Transverse colon (tissue), 4 donors: ENCODE measurements at regions not wholly inside any gene's neighbourhood (a gene's known extent, or its start where the extent isn't known, plus 50 kb on each side); places are given as distances from the start of the nearest gene placed in this dataset.

Source experiments
- DNase-seq: peaks from one replicate; pipeline ENCODE4 v3.0.0-alpha.2; 2019
- H3K27ac ChIP-seq, 4 donors: fragments of 200-600 bp; sonication (generic); 2 replicates each; pipeline ENCODE4 v1.5.1; 2016 to 2018; ENCODE audit warnings: inconsistent platforms in 4 of 4
- H3K27me3 ChIP-seq: fragments of 200-600 bp; sonication (generic); 2 replicates; pipeline ENCODE4 v1.5.1; 2017; ENCODE audit warnings: inconsistent platforms
- H3K36me3 ChIP-seq, 4 donors: fragments of 200-600 bp; sonication (generic); 2 replicates each; pipeline ENCODE4 v1.5.1; 2017 to 2019; ENCODE audit warnings: inconsistent platforms in 4 of 4
- H3K4me1 ChIP-seq, 4 donors: fragments of 200-600 bp; sonication (generic); 2 replicates each; pipeline ENCODE4 v1.5.1; 2017 to 2020; ENCODE audit warnings: inconsistent platforms in 4 of 4
- H3K4me3 ChIP-seq, 4 donors: fragments of 200-600 bp; sonication (generic); 1 replicate in 1 of 4; 2 replicates in 3 of 4; pipeline versions ENCODE4 v1.5.1 to v1.6.1; 2017 to 2019; ENCODE audit warnings: inconsistent platforms in 4 of 4
- H3K9me3 ChIP-seq, 2 donors: fragments of 200-600 bp; sonication (generic); 2 replicates each; pipeline ENCODE4 v1.5.1; 2017 to 2019; ENCODE audit warnings: inconsistent platforms in 2 of 2
- EP300 ChIP-seq: sonication (generic); formaldehyde crosslinking; IDR thresholded peaks from one replicate; pipeline ENCODE4 v1.6.1; 2017; ENCODE audit warnings: antibody characterized with exemption, low read depth
- POLR2A ChIP-seq: fragments of 450-650 bp; IDR thresholded peaks from one replicate; pipeline ENCODE4 v1.6.1; 2016; ENCODE audit warnings: antibody characterized with exemption, mild to moderate bottlenecking, moderate library complexity
- POLR2AphosphoS5 ChIP-seq, 3 donors: sonication (generic); formaldehyde crosslinking; IDR thresholded peaks; one replicate each; pipeline ENCODE4 v1.6.1; 2016; ENCODE audit warnings: antibody characterized with exemption in 3 of 3
- WGBS, 2 donors: methylation state at CpG; one replicate each; pipeline ENCODE4 v1.1.5; 2018; ENCODE audit warnings: low coverage in 1 of 2; 5-methylcytosine and 5-hydroxymethylcytosine counted together
- in situ Hi-C, 4 donors: fragments of 200-750 bp; cut with MboI; loops; one replicate each; pipeline versions ENCODE4 v1.15.0 to v1.15.1; 2017; ENCODE audit warnings: low sequenced_read_pairs in 3 of 4, low pct_ligation_motif_present in 1 of 4, low pct_unique_long_range_greater_than_20kb in 1 of 4
- intact Hi-C: fragments of 100-400 bp; cut with DNase I; formaldehyde crosslinking; loops from one replicate; pipeline ENCODE4 v1.15.1; 2023; ENCODE audit warnings: low total_unique reads
- TF ChIP-seq, protein P1 (sequence below), 5 experiments: fragments of 200-600 bp in 3 of 5; fragments of 450-650 bp in 2 of 5; sonication (generic) in 3 of 5; IDR thresholded peaks; 1 replicate in 2 of 5; 2 replicates in 3 of 5; pipeline ENCODE4 v1.5.1; 2016 to 2017; ENCODE audit warnings: antibody characterized with exemption in 5 of 5, inconsistent platforms in 3 of 5, mild to moderate bottlenecking in 2 of 5, moderate library complexity in 1 of 5

DNA sequence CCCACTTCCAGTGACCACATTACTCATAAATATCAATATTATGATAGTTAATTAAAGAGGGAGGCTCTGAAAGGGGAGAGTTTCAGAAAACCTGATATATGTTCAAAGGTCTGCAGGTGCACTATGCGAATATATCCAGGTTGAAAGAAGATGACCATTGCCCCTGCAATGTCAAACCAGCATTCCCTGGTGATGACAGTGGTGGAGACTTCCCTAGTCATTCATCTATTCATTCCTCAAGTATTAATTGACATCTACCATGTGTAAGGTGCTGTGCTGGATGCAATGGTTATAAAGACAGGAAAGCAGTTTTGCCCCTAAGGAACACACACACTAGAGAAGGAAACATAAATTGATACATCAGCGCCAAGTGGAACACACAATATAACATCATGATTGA lies 588.3 kb upstream of the KCNMB2 start:
- WGBS, 2 donors: 96 to 100% methylated on average over 2 of the region's 2 CpGs
- no peak overlapping the region for H3K4me3 ChIP-seq
- H3K27ac ChIP-seq: no peak overlapping the region
- TF ChIP-seq, protein P1, sequence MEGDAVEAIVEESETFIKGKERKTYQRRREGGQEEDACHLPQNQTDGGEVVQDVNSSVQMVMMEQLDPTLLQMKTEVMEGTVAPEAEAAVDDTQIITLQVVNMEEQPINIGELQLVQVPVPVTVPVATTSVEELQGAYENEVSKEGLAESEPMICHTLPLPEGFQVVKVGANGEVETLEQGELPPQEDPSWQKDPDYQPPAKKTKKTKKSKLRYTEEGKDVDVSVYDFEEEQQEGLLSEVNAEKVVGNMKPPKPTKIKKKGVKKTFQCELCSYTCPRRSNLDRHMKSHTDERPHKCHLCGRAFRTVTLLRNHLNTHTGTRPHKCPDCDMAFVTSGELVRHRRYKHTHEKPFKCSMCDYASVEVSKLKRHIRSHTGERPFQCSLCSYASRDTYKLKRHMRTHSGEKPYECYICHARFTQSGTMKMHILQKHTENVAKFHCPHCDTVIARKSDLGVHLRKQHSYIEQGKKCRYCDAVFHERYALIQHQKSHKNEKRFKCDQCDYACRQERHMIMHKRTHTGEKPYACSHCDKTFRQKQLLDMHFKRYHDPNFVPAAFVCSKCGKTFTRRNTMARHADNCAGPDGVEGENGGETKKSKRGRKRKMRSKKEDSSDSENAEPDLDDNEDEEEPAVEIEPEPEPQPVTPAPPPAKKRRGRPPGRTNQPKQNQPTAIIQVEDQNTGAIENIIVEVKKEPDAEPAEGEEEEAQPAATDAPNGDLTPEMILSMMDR (IDR thresholded peaks at IDR 0.05): no peak
- TF ChIP-seq EP300 (no peak), POLR2A (no peak), POLR2AphosphoS5 (IDR thresholded peaks at IDR 0.05) (no peak)
- in situ Hi-C loops: no loop called here
- no peaks in the 10 kb centered on the region for H3K36me3 ChIP-seq
- no peak for DNase-seq
- intact Hi-C loops: no loop called here
- H3K27me3 ChIP-seq: no peaks in the 10 kb centered on the region
- H3K9me3 ChIP-seq: no peaks in the 10 kb centered on the region
- H3K4me1 ChIP-seq: no peaks in the 10 kb centered on the region

DNA sequence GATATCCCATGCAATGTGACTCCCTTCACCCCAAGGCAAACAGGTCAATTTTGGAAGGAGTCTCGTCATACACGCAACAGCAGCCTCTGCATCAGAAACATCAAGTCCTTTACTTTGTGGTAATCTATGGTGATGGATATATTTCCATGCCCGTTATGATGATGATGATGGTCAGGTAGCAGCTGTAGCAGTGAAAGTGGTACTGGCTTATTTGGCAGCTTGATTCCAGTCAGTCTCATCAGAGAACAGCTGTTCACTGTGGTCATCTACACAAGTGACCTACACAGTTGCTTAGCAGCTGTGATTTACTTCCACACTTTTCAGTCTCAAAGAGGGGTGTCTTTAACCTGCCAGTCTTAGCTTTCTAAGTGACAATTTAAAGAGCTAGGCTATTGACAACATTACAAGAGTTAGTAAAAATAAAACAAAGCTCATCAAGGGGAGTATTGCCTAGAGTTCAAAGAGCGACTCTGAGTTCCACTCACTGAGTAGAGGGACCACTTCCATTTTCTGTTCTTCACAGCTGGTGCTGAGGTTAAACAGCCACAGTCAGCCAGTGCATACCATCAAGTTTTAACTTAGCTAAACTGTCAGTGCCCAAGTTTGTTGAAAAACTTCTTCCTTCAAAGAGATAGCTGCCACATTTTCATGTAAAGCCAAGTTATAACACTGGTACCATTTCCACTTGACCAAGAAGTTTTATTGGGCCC lies 587.4 kb upstream of the KCNMB2 start:
- no peak overlapping the region for H3K4me3 ChIP-seq
- no peaks in the 10 kb centered on the region for H3K36me3 ChIP-seq
- H3K4me1 ChIP-seq: no peaks in the 10 kb centered on the region
- DNase-seq: no peak
- 80 to 100% methylated on average over 1 to 4 of the region's 4 CpGs for WGBS, 2 donors
- intact Hi-C loops: no loop called here
- H3K27ac ChIP-seq: no peak overlapping the region
- H3K27me3 ChIP-seq: no peaks in the 10 kb centered on the region
- H3K9me3 ChIP-seq: no peaks in the 10 kb centered on the region
- TF ChIP-seq EP300 (no peak), POLR2AphosphoS5 (IDR thresholded peaks at IDR 0.05) (no peak), POLR2A (no peak)
- TF ChIP-seq, protein P1 (IDR thresholded peaks at IDR 0.05): no peak
- in situ Hi-C loops: no loop called here

DNA sequence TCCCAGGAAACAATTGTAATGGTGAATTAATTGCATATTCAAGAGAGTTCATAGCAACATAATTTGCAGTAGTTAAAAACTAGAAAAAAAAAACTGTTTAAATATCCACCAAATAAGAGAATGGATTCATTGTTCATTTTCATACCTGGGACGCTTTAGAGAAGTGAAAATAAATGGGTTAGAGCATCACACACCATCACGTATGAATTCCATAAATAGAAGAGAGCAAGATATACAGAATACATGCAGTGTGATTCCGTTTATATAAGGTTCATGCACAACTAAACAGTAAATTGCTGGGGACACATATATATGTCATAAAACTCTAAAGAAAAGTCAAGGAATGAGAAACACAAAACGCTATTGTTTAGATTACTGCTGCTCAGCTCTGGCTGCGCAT lies 577.0 kb upstream of the KCNMB2 start:
- Histone ChIP-seq H3K4me1 (no peaks in the 10 kb centered on the region), H3K9me3 (no peaks in the 10 kb centered on the region), H3K27ac (no peak overlapping the region), H3K36me3 (no peaks in the 10 kb centered on the region), H3K27me3 (no peaks in the 10 kb centered on the region), H3K4me3 (no peak overlapping the region)
- in situ Hi-C loops: no loop called here
- WGBS, 2 donors: 55 to 68% methylated on average over 4 to 5 of the region's 5 CpGs
- no peak for DNase-seq
- intact Hi-C loops: no loop called here
- TF ChIP-seq EP300: no peak
- TF ChIP-seq POLR2A: no peak
- TF ChIP-seq POLR2AphosphoS5 (IDR thresholded peaks at IDR 0.05): no peak
- TF ChIP-seq, protein P1 (IDR thresholded peaks at IDR 0.05): no peak

DNA sequence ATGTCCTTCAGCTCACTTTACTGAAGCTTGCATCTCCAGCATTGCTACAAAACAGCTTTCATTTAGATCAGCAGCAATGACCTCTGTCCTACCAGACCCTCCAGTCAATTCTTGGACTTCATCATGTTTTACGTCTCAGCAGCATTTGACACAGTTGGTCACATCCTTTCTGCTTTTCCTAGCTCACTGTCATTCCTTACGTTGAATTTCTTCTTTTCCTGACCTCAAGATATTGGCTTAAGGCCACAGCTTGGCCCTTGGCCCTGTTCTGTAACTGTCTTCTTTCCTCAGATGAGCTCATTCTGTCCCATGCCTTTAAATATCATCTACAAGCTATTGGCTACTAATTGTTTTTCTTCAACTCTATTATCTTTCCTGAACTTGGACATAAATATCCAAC lies 576.2 kb upstream of the KCNMB2 start:
- WGBS, 2 donors: 29 to 62% methylated on average over 1 to 2 of the region's 2 CpGs
- in situ Hi-C loops: no loop called here

More for the DNA sequence above, 576.2 kb upstream of the KCNMB2 start:
- no peak overlapping the region for H3K4me3 ChIP-seq
- H3K4me1 ChIP-seq: no peaks in the 10 kb centered on the region
- no peak for TF ChIP-seq POLR2AphosphoS5 (IDR thresholded peaks at IDR 0.05)
- TF ChIP-seq POLR2A: no peak
- no peak for TF ChIP-seq EP300
- TF ChIP-seq, protein P1 (IDR thresholded peaks at IDR 0.05): no peak
- no peaks in the 10 kb centered on the region for H3K9me3 ChIP-seq
- no peaks in the 10 kb centered on the region for H3K27me3 ChIP-seq
- H3K36me3 ChIP-seq: no peaks in the 10 kb centered on the region
- H3K27ac ChIP-seq: no peak overlapping the region
- intact Hi-C loops: no loop called here
- DNase-seq: no peak
